Stomach (tissue), 8 donors: ENCODE measurements at regions not wholly inside any gene's neighbourhood (a gene's known extent, or its start where the extent isn't known, plus 50 kb on each side); places are given as distances from the start of the nearest gene placed in this dataset.
A peak's percentile ranks its signal among the peaks of the same experiment; 100 is the strongest.

Experiments used
- DNase-seq, 2 donors: peaks; one replicate each; pipeline versions ENCODE4 v3.0.0 to v3.0.0-alpha.2; 2013 to 2019
- H3K27ac ChIP-seq, 5 donors: fragments of 200-600 bp in 4 of 5; sonication (generic) in 4 of 5; one replicate each; pipeline ENCODE4 v1.5.1; 2013 to 2019; ENCODE audit warnings: mild to moderate bottlenecking in 1 of 5, moderate library complexity in 1 of 5
- H3K27me3 ChIP-seq, 3 donors: fragments of 200-600 bp; sonication (generic); one replicate each; pipeline ENCODE4 v1.5.1; 2017 to 2019; ENCODE audit warnings: mixed run types in 1 of 3
- H3K36me3 ChIP-seq, 4 donors: fragments of 200-600 bp; sonication (generic); 1 replicate in 3 of 4; 2 replicates in 1 of 4; pipeline ENCODE4 v1.5.1; 2016 to 2019
- H3K4me1 ChIP-seq, 4 donors: fragments of 200-600 bp; sonication (generic); one replicate each; pipeline ENCODE4 v1.5.1; 2016 to 2019
- H3K4me3 ChIP-seq, 4 donors: fragments of 200-600 bp; sonication (generic) in 3 of 4; one replicate each; pipeline ENCODE4 v1.5.1; 2016 to 2019; ENCODE audit warnings: mild to moderate bottlenecking in 1 of 4
- H3K9me3 ChIP-seq, 4 donors: fragments of 200-600 bp; sonication (generic); one replicate each; pipeline ENCODE4 v1.5.1; 2016 to 2019
- EP300 ChIP-seq: sonication (generic); formaldehyde crosslinking; IDR thresholded peaks from one replicate; pipeline ENCODE4 v1.6.1; 2017; ENCODE audit warnings: antibody characterized with exemption
- POLR2A ChIP-seq, 4 donors: fragments of 450-650 bp; IDR thresholded peaks; one replicate each; pipeline ENCODE4 v1.6.1; 2016; ENCODE audit warnings: antibody characterized with exemption in 4 of 4, control low read depth in 2 of 4, mild to moderate bottlenecking in 1 of 4, moderate library complexity in 1 of 4
- POLR2AphosphoS5 ChIP-seq, 3 donors: sonication (generic); formaldehyde crosslinking; IDR thresholded peaks; one replicate each; pipeline ENCODE4 v1.6.1; 2016; ENCODE audit warnings: antibody characterized with exemption in 3 of 3
- WGBS, 5 donors: extraction: QIAGEN DNeasy Blood & Tissue Kit in 3 of 5; methylation state at CpG; one replicate each; pipeline versions ENCODE4 v1.1.5 to v1.1.7; 2013 to 2018; 5-methylcytosine and 5-hydroxymethylcytosine counted together
- intact Hi-C: fragments of 100-400 bp; cut with DNase I; formaldehyde crosslinking; loops from one replicate; pipeline ENCODE4 v1.15.1; 2023; ENCODE audit warnings: low total_unique reads
- TF ChIP-seq, protein P1 (sequence below), 7 experiments: fragments of 450-650 bp in 4 of 7; fragments of 200-600 bp in 3 of 7; sonication (generic) in 3 of 7; IDR thresholded peaks; one replicate each; pipeline ENCODE4 v1.5.1; 2016 to 2019; ENCODE audit warnings: antibody characterized with exemption in 7 of 7, control low read depth in 2 of 7, mild to moderate bottlenecking in 1 of 7
- donor health status: healthy with polysubstance abuse.
- donor health status: Bipolar disorder and iron deficiency.
- donor health status: healthy.

DNA sequence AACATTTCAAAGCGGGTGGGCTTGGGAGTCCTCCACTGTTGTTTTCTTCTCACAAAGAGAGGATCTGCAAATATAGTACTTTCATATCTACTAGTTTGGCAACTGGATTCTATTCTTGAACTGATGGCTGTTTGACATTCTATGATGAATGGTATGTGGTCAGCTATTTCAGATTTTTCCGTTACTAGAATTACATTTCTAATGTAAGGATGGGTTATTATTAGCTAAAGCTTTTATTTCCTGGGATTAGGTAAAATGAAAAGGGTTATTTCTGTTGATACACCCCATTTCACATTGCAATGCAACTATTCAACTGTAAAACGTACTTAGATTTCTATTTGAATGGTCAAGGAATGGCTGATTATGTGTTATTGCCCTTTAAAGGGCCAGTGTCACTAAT, 629.7 kb downstream of the DACH1 start:
- Histone ChIP-seq H3K27ac (no peak overlapping the region), H3K36me3 (no peaks in the 10 kb centered on the region), H3K4me1 (peaks cover 0 to 5% (median 0%) of the 10 kb centered on the region in 4 donors), H3K4me3 (no peak overlapping the region), H3K27me3 (no peaks in the 10 kb centered on the region), H3K9me3 (no peaks in the 10 kb centered on the region)
- intact Hi-C loops, result no loop called here
- TF ChIP-seq EP300, result no peak
- TF ChIP-seq POLR2A (IDR thresholded peaks at IDR 0.05), result no peak
- TF ChIP-seq, protein P1, sequence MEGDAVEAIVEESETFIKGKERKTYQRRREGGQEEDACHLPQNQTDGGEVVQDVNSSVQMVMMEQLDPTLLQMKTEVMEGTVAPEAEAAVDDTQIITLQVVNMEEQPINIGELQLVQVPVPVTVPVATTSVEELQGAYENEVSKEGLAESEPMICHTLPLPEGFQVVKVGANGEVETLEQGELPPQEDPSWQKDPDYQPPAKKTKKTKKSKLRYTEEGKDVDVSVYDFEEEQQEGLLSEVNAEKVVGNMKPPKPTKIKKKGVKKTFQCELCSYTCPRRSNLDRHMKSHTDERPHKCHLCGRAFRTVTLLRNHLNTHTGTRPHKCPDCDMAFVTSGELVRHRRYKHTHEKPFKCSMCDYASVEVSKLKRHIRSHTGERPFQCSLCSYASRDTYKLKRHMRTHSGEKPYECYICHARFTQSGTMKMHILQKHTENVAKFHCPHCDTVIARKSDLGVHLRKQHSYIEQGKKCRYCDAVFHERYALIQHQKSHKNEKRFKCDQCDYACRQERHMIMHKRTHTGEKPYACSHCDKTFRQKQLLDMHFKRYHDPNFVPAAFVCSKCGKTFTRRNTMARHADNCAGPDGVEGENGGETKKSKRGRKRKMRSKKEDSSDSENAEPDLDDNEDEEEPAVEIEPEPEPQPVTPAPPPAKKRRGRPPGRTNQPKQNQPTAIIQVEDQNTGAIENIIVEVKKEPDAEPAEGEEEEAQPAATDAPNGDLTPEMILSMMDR (IDR thresholded peaks at IDR 0.05), result no peak
- no peak for TF ChIP-seq POLR2AphosphoS5 (IDR thresholded peaks at IDR 0.05)
- DNase-seq, result no peak
- 60 to 76% (median 68%) methylated on average over 3 of the region's 3 CpGs for WGBS, 5 donors

DNA sequence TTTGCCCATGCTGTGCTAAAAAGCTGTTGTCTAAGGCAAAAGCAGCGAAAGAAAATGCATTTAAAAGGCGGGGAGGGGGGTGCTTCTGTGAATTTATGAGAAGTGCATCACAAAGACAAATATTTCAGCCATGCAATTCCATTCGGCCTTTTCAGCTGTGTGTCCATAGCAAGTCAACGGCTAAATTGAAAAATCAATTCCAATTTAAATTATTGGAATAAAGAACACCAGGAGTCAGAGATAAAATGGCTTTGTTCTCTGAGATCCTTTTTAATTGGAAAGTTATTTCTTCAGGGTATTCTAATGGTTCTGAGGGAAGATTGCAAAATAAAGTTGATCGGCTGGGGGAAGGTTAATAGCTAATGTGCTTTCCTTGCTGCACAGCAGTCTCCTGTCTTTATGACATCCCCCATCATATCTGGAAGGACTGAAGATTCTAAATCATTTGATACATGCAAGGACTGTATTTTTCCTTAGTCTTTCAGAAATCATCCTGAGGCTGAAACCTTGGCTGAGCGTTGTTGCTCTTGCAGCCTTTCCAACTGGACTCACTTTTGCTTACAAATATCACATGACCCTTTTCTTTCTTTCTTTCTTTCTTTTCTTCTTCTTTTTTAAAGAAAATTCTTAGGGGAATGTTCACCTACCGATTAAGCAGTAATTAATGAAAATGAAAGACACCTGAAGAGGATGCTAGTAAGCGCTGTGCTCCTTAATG, 647.1 kb downstream of the DACH1 start:
- 62 to 75% (median 72%) methylated on average over 8 of the region's 8 CpGs for WGBS, 5 donors
- TF ChIP-seq EP300 (no peak), POLR2A (IDR thresholded peaks at IDR 0.05) (no peak), POLR2AphosphoS5 (IDR thresholded peaks at IDR 0.05) (no peak)
- TF ChIP-seq, protein P1 (IDR thresholded peaks at IDR 0.05), result no peak
- Histone ChIP-seq H3K4me3 (no peak overlapping the region), H3K36me3 (no peaks in the 10 kb centered on the region), H3K27me3 (no peaks in the 10 kb centered on the region), H3K9me3 (no peaks in the 10 kb centered on the region), H3K27ac (no peak overlapping the region), H3K4me1 (peaks cover 0 to 4% (median 0%) of the 10 kb centered on the region in 4 donors)
- intact Hi-C loops, result no loop called here
- DNase-seq, result no peak

DNA sequence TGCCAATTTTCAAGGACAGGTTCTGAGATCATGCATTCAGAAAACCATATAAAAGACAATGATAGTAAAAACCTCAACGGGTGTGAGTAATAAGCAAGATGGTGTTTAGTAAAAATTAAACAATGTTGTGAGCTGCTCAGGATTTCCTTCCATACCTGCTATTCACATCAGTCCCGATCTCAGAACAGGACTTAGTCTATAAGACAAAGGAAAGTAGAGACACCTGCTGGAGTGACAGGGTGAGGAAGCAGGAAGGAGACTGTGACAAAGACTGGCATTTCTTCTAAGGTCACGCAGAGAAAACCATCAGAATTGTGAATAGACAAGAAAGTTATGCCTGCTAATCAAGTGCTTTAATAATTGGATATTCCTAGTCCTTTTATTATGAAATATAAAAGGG, 648.0 kb downstream of the DACH1 start:
- H3K4me3 ChIP-seq, result no peak overlapping the region
- H3K27ac ChIP-seq, result no peak overlapping the region
- peaks cover 0 to 4% (median 0%) of the 10 kb centered on the region in 4 donors for H3K4me1 ChIP-seq
- H3K27me3 ChIP-seq, result no peaks in the 10 kb centered on the region
- DNase-seq, result peak in 1 of 2 donors; percentile 46
- H3K36me3 ChIP-seq, result no peaks in the 10 kb centered on the region
- no peak for TF ChIP-seq POLR2AphosphoS5 (IDR thresholded peaks at IDR 0.05)
- no peak for TF ChIP-seq POLR2A (IDR thresholded peaks at IDR 0.05)
- no peak for TF ChIP-seq EP300
- TF ChIP-seq, protein P1 (IDR thresholded peaks at IDR 0.05), result peak in 1 of 7 experiments; percentile 10
- intact Hi-C loops, result no loop called here
- H3K9me3 ChIP-seq, result no peaks in the 10 kb centered on the region
- WGBS, 5 donors, result 32 to 47% (median 39%) methylated on average over 3 of the region's 3 CpGs

DNA sequence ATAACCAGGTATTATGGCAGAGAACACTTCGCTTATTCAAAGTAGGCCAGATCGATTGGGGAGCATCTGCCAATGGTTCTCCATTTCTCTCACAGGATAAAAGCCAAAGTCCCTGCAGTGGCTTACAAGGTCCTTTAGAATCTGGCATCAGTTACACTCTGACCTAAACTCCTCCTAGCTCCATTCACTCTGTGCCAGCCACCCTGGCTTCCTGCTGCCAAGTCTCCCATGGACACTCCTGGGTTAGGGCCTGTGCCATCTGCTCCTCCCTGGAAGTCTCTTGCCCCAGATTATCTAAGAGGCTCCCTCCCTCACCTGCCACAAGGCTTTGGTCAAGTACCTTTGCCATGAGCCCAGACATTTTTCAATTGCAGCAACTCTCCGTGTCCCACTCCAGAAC, 649.2 kb downstream of the DACH1 start:
- no peaks in the 10 kb centered on the region for H3K9me3 ChIP-seq

More for the DNA sequence above, 649.2 kb downstream of the DACH1 start:
- peaks cover 0 to 4% (median 0%) of the 10 kb centered on the region in 4 donors for H3K4me1 ChIP-seq
- no peak for TF ChIP-seq POLR2AphosphoS5 (IDR thresholded peaks at IDR 0.05)
- TF ChIP-seq POLR2A (IDR thresholded peaks at IDR 0.05), result no peak
- no peak for TF ChIP-seq EP300
- TF ChIP-seq, protein P1 (IDR thresholded peaks at IDR 0.05), result no peak
- WGBS, 5 donors, result 89 to 97% (median 91%) methylated on average over 3 of the region's 3 CpGs
- no peak overlapping the region for H3K27ac ChIP-seq
- DNase-seq, result no peak
- H3K36me3 ChIP-seq, result no peaks in the 10 kb centered on the region
- no peaks in the 10 kb centered on the region for H3K27me3 ChIP-seq
- H3K4me3 ChIP-seq, result no peak overlapping the region
- intact Hi-C loops, result no loop called here
